ENCODE measurements at regions not wholly inside any gene's neighbourhood (a gene's known extent, or its start where the extent isn't known, plus 50 kb on each side); places are given as distances from the start of the nearest gene placed in this dataset.

DNA sequence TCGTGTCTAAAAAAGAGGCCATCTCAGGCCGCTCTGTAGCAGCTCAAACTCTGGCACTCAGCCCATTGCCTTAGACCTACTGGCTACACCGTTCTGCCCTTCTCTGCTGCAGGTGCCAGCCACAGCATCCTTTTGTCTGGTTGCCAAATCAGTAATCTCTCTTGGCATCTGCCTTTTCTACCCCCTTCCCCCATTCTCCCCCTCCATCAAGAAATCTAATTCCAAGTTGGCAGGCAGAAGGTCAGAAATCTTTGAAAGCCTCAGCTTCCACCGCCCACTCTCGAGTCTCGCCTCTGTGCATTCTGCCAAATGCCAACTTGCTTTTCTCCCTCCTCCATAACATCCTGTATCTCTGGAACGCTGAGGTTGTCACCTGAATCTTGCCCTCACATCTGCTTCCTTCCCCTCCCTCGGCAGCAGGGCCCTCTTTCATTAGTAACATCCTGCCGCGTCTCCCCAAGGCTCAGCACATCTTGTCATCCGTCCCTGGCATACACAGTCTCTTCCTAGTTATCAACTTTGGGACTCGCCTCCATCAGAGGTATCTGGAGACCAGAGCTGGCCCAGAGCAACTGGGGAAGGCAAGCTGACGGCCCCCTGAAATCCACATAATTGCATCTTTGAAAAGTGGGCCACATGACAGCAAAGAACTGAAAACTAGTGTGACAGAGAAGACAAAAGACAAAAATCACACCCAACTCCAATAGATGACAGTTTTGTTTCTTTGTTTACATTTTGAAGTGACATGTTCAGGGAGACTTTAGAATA is 312.0 kb upstream of the CCDC54 start:
- POLR2A ChIA-PET = interaction anchor here (0.7 kb wide), 1 partner anchor 204 kb away, joined by 3 read pairs; no protein-coding TSS in a partner anchor
- no peak for DNase-seq (ENCODE audit: low read depth, low spot score)
- CTCF ChIA-PET = interaction anchor here (0.6 to 5.0 kb wide), 37 partner anchors 8 to 1378 kb away, joined by 3 to 30 read pairs (median 4); no protein-coding TSS in a partner anchor
- TF ChIP-seq, protein P1, sequence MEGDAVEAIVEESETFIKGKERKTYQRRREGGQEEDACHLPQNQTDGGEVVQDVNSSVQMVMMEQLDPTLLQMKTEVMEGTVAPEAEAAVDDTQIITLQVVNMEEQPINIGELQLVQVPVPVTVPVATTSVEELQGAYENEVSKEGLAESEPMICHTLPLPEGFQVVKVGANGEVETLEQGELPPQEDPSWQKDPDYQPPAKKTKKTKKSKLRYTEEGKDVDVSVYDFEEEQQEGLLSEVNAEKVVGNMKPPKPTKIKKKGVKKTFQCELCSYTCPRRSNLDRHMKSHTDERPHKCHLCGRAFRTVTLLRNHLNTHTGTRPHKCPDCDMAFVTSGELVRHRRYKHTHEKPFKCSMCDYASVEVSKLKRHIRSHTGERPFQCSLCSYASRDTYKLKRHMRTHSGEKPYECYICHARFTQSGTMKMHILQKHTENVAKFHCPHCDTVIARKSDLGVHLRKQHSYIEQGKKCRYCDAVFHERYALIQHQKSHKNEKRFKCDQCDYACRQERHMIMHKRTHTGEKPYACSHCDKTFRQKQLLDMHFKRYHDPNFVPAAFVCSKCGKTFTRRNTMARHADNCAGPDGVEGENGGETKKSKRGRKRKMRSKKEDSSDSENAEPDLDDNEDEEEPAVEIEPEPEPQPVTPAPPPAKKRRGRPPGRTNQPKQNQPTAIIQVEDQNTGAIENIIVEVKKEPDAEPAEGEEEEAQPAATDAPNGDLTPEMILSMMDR (IDR thresholded peaks at IDR 0.05; ENCODE audit: insufficient read depth, low read length, missing control alignments) = no peak
- H3K4me3 ChIP-seq (ENCODE audit: low read depth, low read length) = no peak overlapping the region

- POLR2A ChIA-PET = no interaction called here
- TF ChIP-seq, protein P1 (IDR thresholded peaks at IDR 0.05; ENCODE audit: insufficient read depth, low read length, missing control alignments) = no peak
- no peak overlapping the region for H3K4me3 ChIP-seq (ENCODE audit: low read depth, low read length)
- DNase-seq (ENCODE audit: low read depth, low spot score) = no peak
- CTCF ChIA-PET = no interaction called here
These were observed 309.8 kb upstream of the CCDC54 start for GRCh38 chr3:107067421-107067820.

DNA sequence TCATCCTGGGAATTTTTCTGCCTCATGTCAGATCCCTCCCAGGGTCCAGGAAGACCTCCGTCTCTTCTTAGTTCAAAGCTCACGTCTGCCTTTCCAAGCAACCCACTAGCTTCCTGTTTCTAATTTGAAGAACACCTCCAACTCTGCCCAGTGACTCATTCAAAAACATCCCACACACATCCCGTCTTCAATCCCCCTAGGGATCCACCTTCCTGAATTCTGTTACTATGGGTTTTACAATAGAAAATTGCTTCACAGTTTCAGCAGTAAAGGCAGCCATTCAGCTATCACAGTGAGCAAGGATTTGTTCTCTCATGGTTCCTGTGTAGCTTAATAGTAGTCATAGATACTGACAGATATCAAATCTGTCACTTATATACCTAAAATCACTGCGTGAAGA is 308.3 kb upstream of the CCDC54 start:
- CTCF ChIA-PET = interaction anchor here (0.9 to 1.3 kb wide), 3 partner anchors 49 to 453 kb away, joined by 3 to 5 read pairs (median 3); no protein-coding TSS in a partner anchor

DNA sequence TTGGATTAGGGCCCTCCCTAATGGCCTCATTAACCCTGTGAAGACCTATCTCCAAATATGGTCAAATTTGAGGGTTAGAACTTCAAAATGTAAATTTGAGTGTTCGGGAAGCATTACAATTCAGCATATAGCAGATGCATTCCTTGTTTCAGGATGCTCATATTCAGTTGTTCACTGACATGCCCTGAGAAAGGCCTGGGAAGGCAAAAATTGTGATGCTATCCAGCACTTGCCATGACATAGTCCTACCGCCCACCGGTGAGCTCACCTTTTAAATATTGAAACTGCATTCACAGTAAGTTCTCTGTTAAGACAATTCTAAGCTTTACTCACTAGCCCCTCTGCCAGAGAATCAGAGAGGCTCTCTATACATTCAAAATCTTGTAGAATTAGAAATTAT is 300.3 kb upstream of the CCDC54 start:
- H3K4me3 ChIP-seq (ENCODE audit: low read depth, low read length) = no peak overlapping the region
- POLR2A ChIA-PET = no interaction called here
- no peak for DNase-seq (ENCODE audit: low read depth, low spot score)
- CTCF ChIA-PET = interaction anchor here (1.0 to 1.4 kb wide), 2 partner anchors 13 to 467 kb away, joined by 3 read pairs; no protein-coding TSS in a partner anchor
- TF ChIP-seq, protein P1 (IDR thresholded peaks at IDR 0.05; ENCODE audit: insufficient read depth, low read length, missing control alignments) = no peak

More for the DNA sequence above, 308.3 kb upstream of the CCDC54 start:
- peak; percentile 52 for DNase-seq (ENCODE audit: low read depth, low spot score)
- TF ChIP-seq, protein P1 (IDR thresholded peaks at IDR 0.05; ENCODE audit: insufficient read depth, low read length, missing control alignments) = no peak
- POLR2A ChIA-PET = no interaction called here
- H3K4me3 ChIP-seq (ENCODE audit: low read depth, low read length) = no peak overlapping the region

- H3K4me3 ChIP-seq (ENCODE audit: low read depth, low read length) = no peak overlapping the region
- CTCF ChIA-PET = interaction anchor here (1.0 to 1.4 kb wide), 2 partner anchors 13 to 468 kb away, joined by 3 read pairs; no protein-coding TSS in a partner anchor
These were observed 299.8 kb upstream of the CCDC54 start for GRCh38 chr3:107077391-107077790.

DNA sequence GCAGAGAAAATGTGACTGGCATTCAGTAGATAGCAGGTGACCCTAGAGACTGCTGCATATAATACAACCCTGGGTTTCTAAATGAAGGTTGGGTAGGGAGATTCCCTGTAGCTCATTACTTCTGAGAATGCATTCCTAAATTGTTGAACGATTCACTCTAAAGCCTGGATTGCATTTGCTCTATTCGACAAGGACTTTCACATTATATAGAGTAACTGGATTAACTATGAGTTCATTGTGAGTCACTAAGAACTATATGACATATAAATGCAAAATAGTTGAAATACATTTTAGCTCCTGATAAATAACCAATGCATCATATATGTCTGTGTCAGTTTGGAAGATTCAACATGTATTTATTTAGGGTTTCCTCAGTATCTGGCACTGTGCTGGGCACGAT is 294.7 kb upstream of the CCDC54 start:
- TF ChIP-seq, protein P1 (IDR thresholded peaks at IDR 0.05; ENCODE audit: insufficient read depth, low read length, missing control alignments) = no peak
- POLR2A ChIA-PET = no interaction called here
- no peak overlapping the region for H3K4me3 ChIP-seq (ENCODE audit: low read depth, low read length)
- no peak for DNase-seq (ENCODE audit: low read depth, low spot score)
- CTCF ChIA-PET = interaction anchor here (1.8 to 2.1 kb wide), 2 partner anchors 18 to 36 kb away, joined by 8 to 9 read pairs; no protein-coding TSS in a partner anchor

More at GRCh38 chr3:107077391-107077790, 299.8 kb upstream of the CCDC54 start:
- POLR2A ChIA-PET = no interaction called here
- TF ChIP-seq, protein P1 (IDR thresholded peaks at IDR 0.05; ENCODE audit: insufficient read depth, low read length, missing control alignments) = no peak
- no peak for DNase-seq (ENCODE audit: low read depth, low spot score)

Data from AG04449 (cell line).